Dermis blood vessel endothelial cell (primary cell): ENCODE measurements at regions not wholly inside any gene's neighbourhood (a gene's known extent, or its start where the extent isn't known, plus 50 kb on each side); places are given as distances from the start of the nearest gene placed in this dataset.

Experiments
- DNase-seq: peaks from one replicate; pipeline ENCODE4 v3.0.0; 2010

DNA sequence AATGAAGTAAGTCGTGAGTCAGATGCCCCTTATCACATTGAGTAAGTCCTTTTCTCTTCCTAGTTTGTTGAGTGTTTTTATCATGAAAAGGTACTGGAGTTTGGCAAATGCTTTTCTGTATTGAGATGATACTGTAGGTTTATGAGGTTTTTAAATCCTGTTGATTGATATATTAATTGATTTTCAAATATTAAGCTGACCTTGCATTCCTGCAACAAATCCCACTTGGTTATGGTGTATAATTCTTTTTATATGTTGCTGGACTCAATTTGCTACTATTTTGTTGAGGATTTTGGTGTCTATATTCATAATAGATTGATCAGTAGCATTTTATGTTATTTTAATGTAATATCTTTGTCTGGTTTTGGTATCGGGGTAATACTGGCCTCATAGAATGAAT lies 81.0 kb upstream of the BNC2 start:
- no peak for DNase-seq

- DNase-seq = no peak
Measured at GRCh38 chr9:16950051-16950450, 79.6 kb upstream of the BNC2 start.

- DNase-seq = no peak
Measured at GRCh38 chr9:16930578-16930977, 60.1 kb upstream of the BNC2 start.

GRCh38 chr9:16928179-16928945 lies 57.9 kb upstream of the BNC2 start:
- no peak for DNase-seq

GRCh38 chr9:16925426-16925825 lies 55.0 kb upstream of the BNC2 start:
- no peak for DNase-seq

- no peak for DNase-seq
Measured at GRCh38 chr9:16924311-16924915, 53.9 kb upstream of the BNC2 start.

GRCh38 chr9:16921855-16922254 lies 51.4 kb upstream of the BNC2 start:
- DNase-seq = peak; percentile 13
